Parathyroid adenoma (tissue), 2 donors: ENCODE measurements at regions not wholly inside any gene's neighbourhood (a gene's known extent, or its start where the extent isn't known, plus 50 kb on each side); places are given as distances from the start of the nearest gene placed in this dataset.

Experiments used
- H2AFZ ChIP-seq: fragments of 300-600 bp; sonication (generic); one replicate; pipeline ENCODE4 v1.7.0; 2017; ENCODE audit warnings: antibody characterized with exemption, mild to moderate bottlenecking
- H3K27ac ChIP-seq: fragments of 300-600 bp; sonication (generic); one replicate; pipeline ENCODE4 v1.7.0; 2017
- H3K27me3 ChIP-seq: fragments of 300-600 bp; sonication (generic); one replicate; pipeline ENCODE4 v1.7.0; 2017; ENCODE audit warnings: low read length; ENCODE audit not compliant: control insufficient read depth, insufficient read depth
- H3K36me3 ChIP-seq: fragments of 300-600 bp; sonication (generic); one replicate; pipeline ENCODE4 v1.7.0; 2017; ENCODE audit warnings: low read length; ENCODE audit not compliant: control insufficient read depth, insufficient read depth
- H3K4me1 ChIP-seq: fragments of 300-600 bp; sonication (generic); one replicate; pipeline ENCODE4 v1.7.0; 2017; ENCODE audit warnings: control low read depth
- H3K4me2 ChIP-seq: fragments of 300-600 bp; sonication (generic); one replicate; pipeline ENCODE4 v1.7.0; 2017; ENCODE audit warnings: low read length
- H3K4me3 ChIP-seq: fragments of 300-600 bp; sonication (generic); one replicate; pipeline ENCODE4 v1.7.0; 2017; ENCODE audit warnings: low read depth, low read length
- H3K79me2 ChIP-seq: fragments of 300-600 bp; sonication (generic); one replicate; pipeline ENCODE4 v1.7.0; 2017; ENCODE audit warnings: control low read depth
- H3K9ac ChIP-seq: fragments of 300-600 bp; sonication (generic); one replicate; pipeline ENCODE4 v1.7.0; 2017; ENCODE audit warnings: mild to moderate bottlenecking
- H3K9me3 ChIP-seq: fragments of 300-600 bp; sonication (generic); one replicate; pipeline ENCODE4 v1.7.0; 2017; ENCODE audit warnings: low read length; ENCODE audit not compliant: control insufficient read depth
- TF ChIP-seq, protein P1 (sequence below): fragments of 300-600 bp; sonication (generic); IDR thresholded peaks from one replicate; pipeline ENCODE4 v1.7.0; 2017; ENCODE audit warnings: antibody characterized with exemption, mild to moderate bottlenecking
- donor health status: primary hyperparathyroidism.

DNA sequence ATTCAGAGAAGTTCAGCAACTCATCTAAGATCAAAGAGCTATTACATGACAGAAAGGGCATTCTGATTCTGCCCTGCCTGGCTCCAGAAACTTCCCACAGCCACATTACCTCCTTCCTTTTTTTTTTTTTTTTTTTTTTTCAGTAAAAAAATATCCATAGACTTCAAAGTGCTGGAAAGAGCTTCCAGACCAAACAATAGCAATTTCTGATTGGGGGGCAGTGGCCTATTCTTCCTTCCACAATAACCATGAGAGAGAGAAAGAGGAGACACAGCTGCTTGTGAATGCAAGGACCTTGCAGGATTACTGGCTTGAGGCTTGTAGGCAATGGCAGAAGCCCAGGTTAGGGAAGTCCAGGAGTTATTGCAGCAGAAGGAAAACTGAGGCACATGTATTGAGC, 151.0 kb upstream of the TOX3 start:
- Histone ChIP-seq H3K4me1 (no peaks in the 10 kb centered on the region), H3K9ac (no peak overlapping the region), H3K9me3 (no peaks in the 10 kb centered on the region), H3K4me3 (no peak overlapping the region), H3K79me2 (no peaks in the 10 kb centered on the region), H3K4me2 (no peak overlapping the region), H3K27ac (no peak overlapping the region), H3K27me3 (no peaks in the 10 kb centered on the region), H2AFZ (no peak overlapping the region), H3K36me3 (no peaks in the 10 kb centered on the region)
- TF ChIP-seq, protein P1, sequence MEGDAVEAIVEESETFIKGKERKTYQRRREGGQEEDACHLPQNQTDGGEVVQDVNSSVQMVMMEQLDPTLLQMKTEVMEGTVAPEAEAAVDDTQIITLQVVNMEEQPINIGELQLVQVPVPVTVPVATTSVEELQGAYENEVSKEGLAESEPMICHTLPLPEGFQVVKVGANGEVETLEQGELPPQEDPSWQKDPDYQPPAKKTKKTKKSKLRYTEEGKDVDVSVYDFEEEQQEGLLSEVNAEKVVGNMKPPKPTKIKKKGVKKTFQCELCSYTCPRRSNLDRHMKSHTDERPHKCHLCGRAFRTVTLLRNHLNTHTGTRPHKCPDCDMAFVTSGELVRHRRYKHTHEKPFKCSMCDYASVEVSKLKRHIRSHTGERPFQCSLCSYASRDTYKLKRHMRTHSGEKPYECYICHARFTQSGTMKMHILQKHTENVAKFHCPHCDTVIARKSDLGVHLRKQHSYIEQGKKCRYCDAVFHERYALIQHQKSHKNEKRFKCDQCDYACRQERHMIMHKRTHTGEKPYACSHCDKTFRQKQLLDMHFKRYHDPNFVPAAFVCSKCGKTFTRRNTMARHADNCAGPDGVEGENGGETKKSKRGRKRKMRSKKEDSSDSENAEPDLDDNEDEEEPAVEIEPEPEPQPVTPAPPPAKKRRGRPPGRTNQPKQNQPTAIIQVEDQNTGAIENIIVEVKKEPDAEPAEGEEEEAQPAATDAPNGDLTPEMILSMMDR: no peak

DNA sequence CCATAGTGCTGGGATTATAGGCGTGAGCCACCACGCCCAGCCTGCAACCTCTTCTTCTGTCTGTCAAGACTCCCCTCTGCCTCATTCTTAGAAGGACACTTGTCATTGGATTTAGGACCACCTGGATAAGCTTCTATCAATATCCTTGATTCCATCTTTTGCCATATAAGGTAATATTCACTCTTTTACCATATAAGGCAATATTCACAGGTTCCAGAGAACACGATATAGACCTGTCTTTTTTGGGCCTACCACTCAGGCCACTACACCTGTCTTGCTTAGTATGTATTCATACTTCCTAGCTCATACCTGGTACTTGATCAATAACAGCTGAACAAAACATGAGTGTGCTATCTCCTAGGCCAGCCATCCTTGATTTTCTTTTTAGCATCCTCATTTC, 149.2 kb upstream of the TOX3 start:
- H3K27ac ChIP-seq: no peak overlapping the region
- no peaks in the 10 kb centered on the region for H3K79me2 ChIP-seq
- H3K9me3 ChIP-seq: no peaks in the 10 kb centered on the region
- no peak overlapping the region for H3K9ac ChIP-seq
- H3K4me2 ChIP-seq: no peak overlapping the region
- H3K36me3 ChIP-seq: no peaks in the 10 kb centered on the region
- no peak overlapping the region for H3K4me3 ChIP-seq
- no peaks in the 10 kb centered on the region for H3K27me3 ChIP-seq
- TF ChIP-seq, protein P1: no peak
- H3K4me1 ChIP-seq: no peaks in the 10 kb centered on the region
- H2AFZ ChIP-seq: no peak overlapping the region

DNA sequence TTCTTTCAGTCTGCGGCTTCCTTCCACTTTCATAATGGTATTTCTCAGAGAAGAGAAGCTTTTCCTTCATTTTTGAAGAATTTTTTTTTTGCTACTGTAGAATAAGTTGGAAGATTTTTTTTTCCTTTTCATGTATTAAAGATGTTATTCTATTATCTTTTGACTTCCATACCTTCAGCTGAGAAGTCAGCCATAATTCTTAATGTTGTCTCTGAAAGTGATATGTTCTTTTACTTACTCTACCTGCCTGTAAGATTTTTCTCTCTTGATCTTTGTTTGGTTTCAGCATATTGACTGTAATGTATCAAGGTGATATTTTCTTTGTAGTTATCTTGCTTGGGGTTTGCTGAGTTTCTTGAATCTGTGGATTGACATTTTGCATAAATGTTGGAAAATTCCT, 143.5 kb upstream of the TOX3 start:
- TF ChIP-seq, protein P1: no peak
- Histone ChIP-seq H2AFZ (no peak overlapping the region), H3K4me1 (no peaks in the 10 kb centered on the region), H3K27ac (no peak overlapping the region), H3K4me2 (no peak overlapping the region), H3K9me3 (peaks cover 3% of the 10 kb centered on the region), H3K9ac (no peak overlapping the region), H3K4me3 (no peak overlapping the region), H3K36me3 (no peaks in the 10 kb centered on the region), H3K27me3 (no peaks in the 10 kb centered on the region), H3K79me2 (no peaks in the 10 kb centered on the region)

DNA sequence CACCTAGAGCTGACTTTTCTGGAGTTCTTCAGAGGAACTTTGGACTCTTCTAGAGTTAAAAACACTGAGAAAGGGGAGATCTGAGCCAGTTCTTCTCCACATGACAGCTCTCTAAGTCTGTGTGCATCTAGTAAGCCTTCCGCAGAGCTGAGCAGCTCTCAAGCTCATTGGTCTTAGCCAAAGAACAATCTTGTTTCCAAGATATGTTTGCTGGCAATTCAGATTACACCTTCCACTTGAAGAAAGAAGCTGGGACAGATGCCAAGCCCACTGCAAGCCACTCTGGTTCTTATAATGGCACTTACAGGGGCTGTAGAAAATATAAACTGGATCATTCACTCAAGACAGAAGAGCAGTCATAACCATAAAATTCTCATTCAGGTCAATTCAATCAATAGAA, 134.1 kb upstream of the TOX3 start:
- no peak overlapping the region for H3K4me3 ChIP-seq
- TF ChIP-seq, protein P1: no peak
- H3K36me3 ChIP-seq: no peaks in the 10 kb centered on the region
- no peak overlapping the region for H3K4me2 ChIP-seq
- no peak overlapping the region for H3K9ac ChIP-seq
- no peaks in the 10 kb centered on the region for H3K9me3 ChIP-seq
- no peaks in the 10 kb centered on the region for H3K4me1 ChIP-seq
- H2AFZ ChIP-seq: no peak overlapping the region
- no peaks in the 10 kb centered on the region for H3K79me2 ChIP-seq
- no peaks in the 10 kb centered on the region for H3K27me3 ChIP-seq
- no peak overlapping the region for H3K27ac ChIP-seq

DNA sequence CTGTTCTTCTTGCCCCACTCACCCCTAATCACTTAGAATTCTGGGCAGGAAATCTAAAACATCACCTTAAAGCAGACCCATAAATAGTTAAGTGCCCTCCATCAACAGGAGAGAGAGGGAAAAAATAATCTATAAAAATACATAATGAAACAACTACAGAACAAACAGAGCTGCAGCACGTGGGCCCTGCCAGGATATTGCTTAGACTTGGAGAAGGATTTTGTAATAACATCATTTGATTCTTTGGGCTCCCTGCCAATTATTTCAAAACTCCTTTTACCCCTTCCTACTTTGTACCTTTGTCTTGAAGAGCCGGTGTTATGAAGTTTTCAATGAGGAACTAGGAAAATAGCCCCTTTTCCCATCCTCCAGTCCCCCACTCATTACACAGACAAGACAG, 130.6 kb upstream of the TOX3 start:
- Histone ChIP-seq H3K27ac (no peak overlapping the region), H2AFZ (no peak overlapping the region), H3K4me3 (no peak overlapping the region), H3K4me1 (no peaks in the 10 kb centered on the region), H3K9me3 (no peaks in the 10 kb centered on the region), H3K79me2 (no peaks in the 10 kb centered on the region), H3K9ac (no peak overlapping the region), H3K36me3 (no peaks in the 10 kb centered on the region), H3K4me2 (no peak overlapping the region), H3K27me3 (no peaks in the 10 kb centered on the region)
- TF ChIP-seq, protein P1: no peak
